ENCODE measurements at regions not wholly inside any gene's neighbourhood (a gene's known extent, or its start where the extent isn't known, plus 50 kb on each side); places are given as distances from the start of the nearest gene placed in this dataset.
"Not testable (repeated sequence)": the region's sequence is repeated elsewhere in the genome, so short reads cannot be mapped to it uniquely, and the experiment has no call there.

DNA sequence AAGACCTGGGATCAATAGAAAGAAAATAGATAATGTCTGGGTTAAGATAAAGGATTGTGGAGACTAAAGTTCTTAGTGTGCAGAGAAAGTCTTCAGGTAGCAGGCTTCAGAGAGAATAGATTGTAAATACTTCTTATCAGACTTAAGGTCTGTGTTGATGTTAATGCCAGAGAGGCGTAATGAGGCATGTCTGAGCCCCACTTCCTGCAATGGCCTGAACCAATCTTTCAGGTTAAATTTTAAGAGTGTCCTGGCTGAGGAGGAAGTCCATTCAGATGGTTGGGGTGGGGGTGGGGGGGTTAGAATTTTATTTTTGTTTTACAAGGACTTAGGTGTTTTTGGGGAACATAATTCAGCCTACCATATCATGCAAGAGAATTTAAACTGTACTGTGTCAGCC lies 129.5 kb downstream of the EVA1A start (continued):
- TF ChIP-seq, protein P1, sequence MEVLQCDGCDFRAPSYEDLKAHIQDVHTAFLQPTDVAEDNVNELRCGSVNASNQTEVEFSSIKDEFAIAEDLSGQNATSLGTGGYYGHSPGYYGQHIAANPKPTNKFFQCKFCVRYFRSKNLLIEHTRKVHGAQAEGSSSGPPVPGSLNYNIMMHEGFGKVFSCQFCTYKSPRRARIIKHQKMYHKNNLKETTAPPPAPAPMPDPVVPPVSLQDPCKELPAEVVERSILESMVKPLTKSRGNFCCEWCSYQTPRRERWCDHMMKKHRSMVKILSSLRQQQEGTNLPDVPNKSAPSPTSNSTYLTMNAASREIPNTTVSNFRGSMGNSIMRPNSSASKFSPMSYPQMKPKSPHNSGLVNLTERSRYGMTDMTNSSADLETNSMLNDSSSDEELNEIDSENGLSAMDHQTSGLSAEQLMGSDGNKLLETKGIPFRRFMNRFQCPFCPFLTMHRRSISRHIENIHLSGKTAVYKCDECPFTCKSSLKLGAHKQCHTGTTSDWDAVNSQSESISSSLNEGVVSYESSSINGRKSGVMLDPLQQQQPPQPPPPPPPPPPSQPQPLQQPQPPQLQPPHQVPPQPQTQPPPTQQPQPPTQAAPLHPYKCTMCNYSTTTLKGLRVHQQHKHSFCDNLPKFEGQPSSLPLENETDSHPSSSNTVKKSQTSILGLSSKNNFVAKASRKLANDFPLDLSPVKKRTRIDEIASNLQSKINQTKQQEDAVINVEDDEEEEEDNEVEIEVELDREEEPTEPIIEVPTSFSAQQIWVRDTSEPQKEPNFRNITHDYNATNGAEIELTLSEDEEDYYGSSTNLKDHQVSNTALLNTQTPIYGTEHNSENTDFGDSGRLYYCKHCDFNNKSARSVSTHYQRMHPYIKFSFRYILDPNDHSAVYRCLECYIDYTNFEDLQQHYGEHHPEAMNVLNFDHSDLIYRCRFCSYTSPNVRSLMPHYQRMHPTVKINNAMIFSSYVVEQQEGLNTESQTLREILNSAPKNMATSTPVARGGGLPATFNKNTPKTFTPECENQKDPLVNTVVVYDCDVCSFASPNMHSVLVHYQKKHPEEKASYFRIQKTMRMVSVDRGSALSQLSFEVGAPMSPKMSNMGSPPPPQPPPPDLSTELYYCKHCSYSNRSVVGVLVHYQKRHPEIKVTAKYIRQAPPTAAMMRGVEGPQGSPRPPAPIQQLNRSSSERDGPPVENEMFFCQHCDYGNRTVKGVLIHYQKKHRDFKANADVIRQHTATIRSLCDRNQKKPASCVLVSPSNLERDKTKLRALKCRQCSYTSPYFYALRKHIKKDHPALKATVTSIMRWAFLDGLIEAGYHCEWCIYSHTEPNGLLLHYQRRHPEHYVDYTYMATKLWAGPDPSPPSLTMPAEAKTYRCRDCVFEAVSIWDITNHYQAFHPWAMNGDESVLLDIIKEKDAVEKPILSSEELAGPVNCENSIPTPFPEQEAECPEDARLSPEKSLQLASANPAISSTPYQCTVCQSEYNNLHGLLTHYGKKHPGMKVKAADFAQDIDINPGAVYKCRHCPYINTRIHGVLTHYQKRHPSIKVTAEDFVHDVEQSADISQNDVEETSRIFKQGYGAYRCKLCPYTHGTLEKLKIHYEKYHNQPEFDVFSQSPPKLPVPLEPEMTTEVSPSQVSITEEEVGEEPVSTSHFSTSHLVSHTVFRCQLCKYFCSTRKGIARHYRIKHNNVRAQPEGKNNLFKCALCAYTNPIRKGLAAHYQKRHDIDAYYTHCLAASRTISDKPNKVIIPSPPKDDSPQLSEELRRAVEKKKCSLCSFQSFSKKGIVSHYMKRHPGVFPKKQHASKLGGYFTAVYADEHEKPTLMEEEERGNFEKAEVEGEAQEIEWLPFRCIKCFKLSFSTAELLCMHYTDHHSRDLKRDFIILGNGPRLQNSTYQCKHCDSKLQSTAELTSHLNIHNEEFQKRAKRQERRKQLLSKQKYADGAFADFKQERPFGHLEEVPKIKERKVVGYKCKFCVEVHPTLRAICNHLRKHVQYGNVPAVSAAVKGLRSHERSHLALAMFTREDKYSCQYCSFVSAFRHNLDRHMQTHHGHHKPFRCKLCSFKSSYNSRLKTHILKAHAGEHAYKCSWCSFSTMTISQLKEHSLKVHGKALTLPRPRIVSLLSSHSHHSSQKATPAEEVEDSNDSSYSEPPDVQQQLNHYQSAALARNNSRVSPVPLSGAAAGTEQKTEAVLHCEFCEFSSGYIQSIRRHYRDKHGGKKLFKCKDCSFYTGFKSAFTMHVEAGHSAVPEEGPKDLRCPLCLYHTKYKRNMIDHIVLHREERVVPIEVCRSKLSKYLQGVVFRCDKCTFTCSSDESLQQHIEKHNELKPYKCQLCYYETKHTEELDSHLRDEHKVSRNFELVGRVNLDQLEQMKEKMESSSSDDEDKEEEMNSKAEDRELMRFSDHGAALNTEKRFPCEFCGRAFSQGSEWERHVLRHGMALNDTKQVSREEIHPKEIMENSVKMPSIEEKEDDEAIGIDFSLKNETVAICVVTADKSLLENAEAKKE (CRISPR knock-in tag; IDR thresholded peaks at IDR 0.05), result no peak
- no peak for TF ChIP-seq ZNF331 (CRISPR knock-in tag; IDR thresholded peaks at IDR 0.05; ENCODE audit: low read depth)

DNA sequence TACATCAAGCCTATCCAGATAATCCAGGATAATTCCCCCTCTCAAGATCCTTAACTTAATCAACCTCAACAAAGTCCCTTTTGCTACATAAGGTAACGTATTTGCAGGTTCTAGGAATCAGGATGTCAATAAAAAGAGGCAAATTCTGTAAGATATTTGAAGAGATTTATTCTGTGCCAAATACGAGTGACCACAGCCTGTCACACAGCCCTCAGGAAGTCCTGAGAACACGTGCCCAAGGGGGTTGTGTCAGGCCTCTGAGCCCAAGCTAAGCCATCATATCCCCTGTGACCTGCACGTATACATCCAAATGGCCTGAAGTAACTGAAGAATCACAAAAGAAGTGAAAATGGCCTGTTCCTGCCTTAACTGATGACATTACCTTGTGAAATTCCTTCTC lies 130.3 kb downstream of the EVA1A start:
- Mint-ChIP-seq H3K4me1 (peaks cover 54% of the 10 kb centered on the region), H3K27ac (peak overlapping the region; percentile 86; the same call in 1 of the 2 replicates)
- H3K4me3 Mint-ChIP-seq; H3K79me2 ChIP-seq (replicated peaks; ENCODE audit: insufficient read depth); ATAC-seq; H3K27me3 ChIP-seq (ENCODE audit: insufficient read depth); H4K20me1 ChIP-seq (replicated peaks; ENCODE audit: insufficient read depth); H3K36me3 ChIP-seq (ENCODE audit: insufficient read depth); H3K27me3 Mint-ChIP-seq (ENCODE audit: insufficient read depth, low read depth, poor library complexity); H3K36me3 Mint-ChIP-seq (ENCODE audit: low read depth); H3K4me3 ChIP-seq; H3K9me2 ChIP-seq (ENCODE audit: insufficient read depth); H3K9me3 Mint-ChIP-seq; H3F3A ChIP-seq (replicated peaks; ENCODE audit: low read depth); DNase-seq (ENCODE audit: low spot score): not testable (repeated sequence)
- Histone ChIP-seq H3K4me1 (ENCODE audit: insufficient read depth) (peaks cover 48% of the 10 kb centered on the region), H3K27ac (ENCODE audit: low read depth) (peak overlapping the region; percentile 64; the same call in 1 of the 2 replicates), H3K4me2 (0 out of 2 replicates have a peak overlapping the region, but pooled peaks have one; percentile 45), H2AFZ (peak overlapping the region; percentile 73)

DNA sequence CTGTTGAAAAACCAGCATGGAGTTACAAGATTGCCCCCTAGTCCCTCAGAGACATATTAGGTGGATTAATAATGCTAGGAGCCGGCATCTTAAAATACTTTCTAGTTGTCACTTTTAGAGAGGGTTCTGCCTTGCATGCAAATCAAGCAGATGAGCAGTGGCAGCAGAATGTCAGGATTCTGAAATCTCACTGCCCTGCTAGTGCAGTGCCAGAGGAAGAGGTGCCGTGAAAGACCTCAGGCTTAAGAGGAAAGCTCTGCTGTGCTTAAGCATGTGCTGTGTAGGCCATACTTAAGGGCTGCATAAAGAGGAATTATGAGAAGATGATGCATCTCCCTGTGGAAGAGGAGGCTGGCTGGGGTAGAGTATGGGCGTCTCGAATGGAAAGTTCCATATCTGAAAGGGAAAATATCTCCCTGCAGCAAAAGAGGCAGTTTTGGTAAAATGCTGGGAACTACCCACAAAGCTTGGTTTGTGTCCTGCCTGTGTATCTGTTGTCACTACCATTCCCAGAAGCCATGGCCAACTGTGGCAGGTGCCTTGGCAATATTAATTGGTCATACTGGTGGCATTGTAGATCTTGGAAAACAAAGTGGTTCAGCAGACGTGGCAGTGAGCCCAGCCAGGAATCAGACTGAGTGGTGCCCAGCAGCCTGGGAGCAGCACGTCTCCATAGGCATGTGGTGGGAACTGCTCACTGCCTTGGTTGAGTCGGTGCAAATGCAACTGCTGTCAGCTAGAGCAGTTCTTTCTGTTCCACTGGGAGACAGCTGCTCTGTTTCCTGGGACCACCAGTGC lies 131.9 kb downstream of the EVA1A start:
- peaks cover 54% of the 10 kb centered on the region for H3K4me1 Mint-ChIP-seq
- H3K4me2 ChIP-seq, result 0 out of 2 replicates have a peak overlapping the region, but pooled peaks have one; percentile 50
- no peaks in the 10 kb centered on the region; the same call in 1 of the 2 replicates for H3K9me2 ChIP-seq (ENCODE audit: insufficient read depth)
- no peaks in the 10 kb centered on the region for H3K36me3 ChIP-seq (ENCODE audit: insufficient read depth)
- H3K36me3 Mint-ChIP-seq (ENCODE audit: low read depth), result peaks cover 15% of the 10 kb centered on the region
- no peak overlapping the region for H3K4me3 ChIP-seq
- H3K27ac Mint-ChIP-seq, result no peak overlapping the region
- H3K27me3 Mint-ChIP-seq (ENCODE audit: insufficient read depth, low read depth, poor library complexity), result peaks cover 2% of the 10 kb centered on the region
- H3K4me1 ChIP-seq (ENCODE audit: insufficient read depth), result peaks cover 48% of the 10 kb centered on the region
- H4K20me1 ChIP-seq (replicated peaks; ENCODE audit: insufficient read depth), result no peaks in the 10 kb centered on the region
- ATAC-seq (no peak), DNase-seq (ENCODE audit: low spot score) (no peak)
- H3K79me2 ChIP-seq (replicated peaks; ENCODE audit: insufficient read depth), result no peaks in the 10 kb centered on the region
- no peak overlapping the region for H3K27ac ChIP-seq (ENCODE audit: low read depth)
- no peaks in the 10 kb centered on the region for H3F3A ChIP-seq (replicated peaks; ENCODE audit: low read depth)
- no peak overlapping the region for H2AFZ ChIP-seq
- H3K9me3 Mint-ChIP-seq, result peaks cover 20% of the 10 kb centered on the region
- no peak overlapping the region for H3K4me3 Mint-ChIP-seq
- H3K27me3 ChIP-seq (ENCODE audit: insufficient read depth), result no peaks in the 10 kb centered on the region
- TF ChIP-seq ZNF114 (CRISPR knock-in tag; IDR thresholded peaks at IDR 0.05) (no peak), CREB1 (CRISPR knock-in tag; IDR thresholded peaks at IDR 0.05; ENCODE audit: low read depth) (no peak), JUNB (IDR thresholded peaks at IDR 0.05; ENCODE audit: unreplicated experiment) (no peak)
- TF ChIP-seq, protein P2, sequence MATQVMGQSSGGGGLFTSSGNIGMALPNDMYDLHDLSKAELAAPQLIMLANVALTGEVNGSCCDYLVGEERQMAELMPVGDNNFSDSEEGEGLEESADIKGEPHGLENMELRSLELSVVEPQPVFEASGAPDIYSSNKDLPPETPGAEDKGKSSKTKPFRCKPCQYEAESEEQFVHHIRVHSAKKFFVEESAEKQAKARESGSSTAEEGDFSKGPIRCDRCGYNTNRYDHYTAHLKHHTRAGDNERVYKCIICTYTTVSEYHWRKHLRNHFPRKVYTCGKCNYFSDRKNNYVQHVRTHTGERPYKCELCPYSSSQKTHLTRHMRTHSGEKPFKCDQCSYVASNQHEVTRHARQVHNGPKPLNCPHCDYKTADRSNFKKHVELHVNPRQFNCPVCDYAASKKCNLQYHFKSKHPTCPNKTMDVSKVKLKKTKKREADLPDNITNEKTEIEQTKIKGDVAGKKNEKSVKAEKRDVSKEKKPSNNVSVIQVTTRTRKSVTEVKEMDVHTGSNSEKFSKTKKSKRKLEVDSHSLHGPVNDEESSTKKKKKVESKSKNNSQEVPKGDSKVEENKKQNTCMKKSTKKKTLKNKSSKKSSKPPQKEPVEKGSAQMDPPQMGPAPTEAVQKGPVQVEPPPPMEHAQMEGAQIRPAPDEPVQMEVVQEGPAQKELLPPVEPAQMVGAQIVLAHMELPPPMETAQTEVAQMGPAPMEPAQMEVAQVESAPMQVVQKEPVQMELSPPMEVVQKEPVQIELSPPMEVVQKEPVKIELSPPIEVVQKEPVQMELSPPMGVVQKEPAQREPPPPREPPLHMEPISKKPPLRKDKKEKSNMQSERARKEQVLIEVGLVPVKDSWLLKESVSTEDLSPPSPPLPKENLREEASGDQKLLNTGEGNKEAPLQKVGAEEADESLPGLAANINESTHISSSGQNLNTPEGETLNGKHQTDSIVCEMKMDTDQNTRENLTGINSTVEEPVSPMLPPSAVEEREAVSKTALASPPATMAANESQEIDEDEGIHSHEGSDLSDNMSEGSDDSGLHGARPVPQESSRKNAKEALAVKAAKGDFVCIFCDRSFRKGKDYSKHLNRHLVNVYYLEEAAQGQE (IDR thresholded peaks at IDR 0.05; ENCODE audit: unreplicated experiment), result no peak
- TF ChIP-seq, protein P3, sequence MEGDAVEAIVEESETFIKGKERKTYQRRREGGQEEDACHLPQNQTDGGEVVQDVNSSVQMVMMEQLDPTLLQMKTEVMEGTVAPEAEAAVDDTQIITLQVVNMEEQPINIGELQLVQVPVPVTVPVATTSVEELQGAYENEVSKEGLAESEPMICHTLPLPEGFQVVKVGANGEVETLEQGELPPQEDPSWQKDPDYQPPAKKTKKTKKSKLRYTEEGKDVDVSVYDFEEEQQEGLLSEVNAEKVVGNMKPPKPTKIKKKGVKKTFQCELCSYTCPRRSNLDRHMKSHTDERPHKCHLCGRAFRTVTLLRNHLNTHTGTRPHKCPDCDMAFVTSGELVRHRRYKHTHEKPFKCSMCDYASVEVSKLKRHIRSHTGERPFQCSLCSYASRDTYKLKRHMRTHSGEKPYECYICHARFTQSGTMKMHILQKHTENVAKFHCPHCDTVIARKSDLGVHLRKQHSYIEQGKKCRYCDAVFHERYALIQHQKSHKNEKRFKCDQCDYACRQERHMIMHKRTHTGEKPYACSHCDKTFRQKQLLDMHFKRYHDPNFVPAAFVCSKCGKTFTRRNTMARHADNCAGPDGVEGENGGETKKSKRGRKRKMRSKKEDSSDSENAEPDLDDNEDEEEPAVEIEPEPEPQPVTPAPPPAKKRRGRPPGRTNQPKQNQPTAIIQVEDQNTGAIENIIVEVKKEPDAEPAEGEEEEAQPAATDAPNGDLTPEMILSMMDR (conservative IDR thresholded peaks at IDR 0.05; ENCODE audit: low read depth in 2 of 2), result no peak

Measured in GM23338 (cell line).